ENCODE measurements at regions not wholly inside any gene's neighbourhood (a gene's known extent, or its start where the extent isn't known, plus 50 kb on each side); places are given as distances from the start of the nearest gene placed in this dataset.

DNA sequence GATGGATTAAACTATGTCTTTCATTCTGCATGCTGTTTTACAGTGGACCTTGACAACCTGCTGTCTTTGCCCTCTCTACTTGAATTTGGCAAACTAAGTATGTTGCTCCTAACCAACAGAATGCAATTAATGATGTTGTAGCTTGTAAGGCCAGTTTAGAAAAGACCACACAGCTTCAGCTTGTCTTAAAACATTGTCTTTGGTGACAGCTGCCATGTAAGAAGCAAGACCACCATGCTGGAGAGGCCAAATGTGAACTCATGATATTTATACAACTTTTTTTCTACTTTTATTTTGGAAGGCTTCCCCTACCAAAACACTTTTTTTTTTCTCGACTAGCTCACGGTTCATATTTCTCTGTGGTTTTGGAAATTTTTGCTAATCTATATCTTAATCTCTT lies 278.0 kb upstream of the GNPDA2 start:
- intact Hi-C loops (cut with DNase I): no loop called here
- DNase-seq: no peak
- Histone ChIP-seq H3K4me3 (no peak overlapping the region), H3K4me1 (ENCODE audit: insufficient read depth) (no peaks in the 10 kb centered on the region), H3K27ac (no peak overlapping the region), H3K9me3 (no peaks in the 10 kb centered on the region), H3K36me3 (no peaks in the 10 kb centered on the region), H3K27me3 (no peaks in the 10 kb centered on the region)
- WGBS, 3 donors: 61 to 70% (median 63%) methylated on average over 2 of the region's 2 CpGs
- TF ChIP-seq POLR2A (IDR thresholded peaks at IDR 0.05) (no peak), EP300 (IDR thresholded peaks at IDR 0.05) (no peak)
- TF ChIP-seq, protein P1, sequence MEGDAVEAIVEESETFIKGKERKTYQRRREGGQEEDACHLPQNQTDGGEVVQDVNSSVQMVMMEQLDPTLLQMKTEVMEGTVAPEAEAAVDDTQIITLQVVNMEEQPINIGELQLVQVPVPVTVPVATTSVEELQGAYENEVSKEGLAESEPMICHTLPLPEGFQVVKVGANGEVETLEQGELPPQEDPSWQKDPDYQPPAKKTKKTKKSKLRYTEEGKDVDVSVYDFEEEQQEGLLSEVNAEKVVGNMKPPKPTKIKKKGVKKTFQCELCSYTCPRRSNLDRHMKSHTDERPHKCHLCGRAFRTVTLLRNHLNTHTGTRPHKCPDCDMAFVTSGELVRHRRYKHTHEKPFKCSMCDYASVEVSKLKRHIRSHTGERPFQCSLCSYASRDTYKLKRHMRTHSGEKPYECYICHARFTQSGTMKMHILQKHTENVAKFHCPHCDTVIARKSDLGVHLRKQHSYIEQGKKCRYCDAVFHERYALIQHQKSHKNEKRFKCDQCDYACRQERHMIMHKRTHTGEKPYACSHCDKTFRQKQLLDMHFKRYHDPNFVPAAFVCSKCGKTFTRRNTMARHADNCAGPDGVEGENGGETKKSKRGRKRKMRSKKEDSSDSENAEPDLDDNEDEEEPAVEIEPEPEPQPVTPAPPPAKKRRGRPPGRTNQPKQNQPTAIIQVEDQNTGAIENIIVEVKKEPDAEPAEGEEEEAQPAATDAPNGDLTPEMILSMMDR (IDR thresholded peaks at IDR 0.05): no peak

DNA sequence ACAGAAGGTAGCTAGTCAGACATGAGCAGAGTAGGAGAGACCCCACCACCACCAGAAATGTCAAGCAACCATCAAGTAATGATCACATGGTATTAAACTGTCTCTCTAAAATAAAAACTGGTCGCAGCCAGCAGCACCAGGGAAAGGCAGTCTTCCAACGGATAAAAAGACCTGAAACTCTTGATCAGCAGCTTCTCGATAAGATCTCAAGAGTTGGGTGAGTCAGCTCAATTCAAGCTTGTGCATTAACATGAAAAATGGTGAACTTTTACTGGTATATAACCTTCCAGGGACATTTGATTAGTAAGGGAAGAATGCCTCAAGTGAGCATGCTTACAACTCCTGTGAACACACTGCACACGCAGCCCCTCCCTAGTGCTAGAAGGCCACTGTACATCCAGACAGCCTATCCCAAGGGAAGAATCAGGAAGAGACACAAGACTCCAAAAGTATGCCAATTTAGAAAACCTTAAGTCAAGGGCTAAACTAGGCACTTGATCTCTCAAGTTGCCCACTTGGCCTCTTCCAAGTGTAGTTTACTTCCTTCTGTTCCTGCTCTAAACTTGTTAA lies 270.0 kb upstream of the GNPDA2 start:
- no peaks in the 10 kb centered on the region for H3K27me3 ChIP-seq
- H3K4me3 ChIP-seq: no peak overlapping the region
- DNase-seq: no peak
- no peak for TF ChIP-seq POLR2A (IDR thresholded peaks at IDR 0.05)
- TF ChIP-seq, protein P1 (IDR thresholded peaks at IDR 0.05): no peak
- TF ChIP-seq EP300 (IDR thresholded peaks at IDR 0.05): no peak
- H3K4me1 ChIP-seq (ENCODE audit: insufficient read depth): no peaks in the 10 kb centered on the region
- intact Hi-C loops (cut with DNase I): no loop called here
- no peaks in the 10 kb centered on the region for H3K36me3 ChIP-seq
- 83 to 87% (median 85%) methylated on average over 4 of the region's 4 CpGs for WGBS, 3 donors
- H3K9me3 ChIP-seq: no peaks in the 10 kb centered on the region
- H3K27ac ChIP-seq: no peak overlapping the region

DNA sequence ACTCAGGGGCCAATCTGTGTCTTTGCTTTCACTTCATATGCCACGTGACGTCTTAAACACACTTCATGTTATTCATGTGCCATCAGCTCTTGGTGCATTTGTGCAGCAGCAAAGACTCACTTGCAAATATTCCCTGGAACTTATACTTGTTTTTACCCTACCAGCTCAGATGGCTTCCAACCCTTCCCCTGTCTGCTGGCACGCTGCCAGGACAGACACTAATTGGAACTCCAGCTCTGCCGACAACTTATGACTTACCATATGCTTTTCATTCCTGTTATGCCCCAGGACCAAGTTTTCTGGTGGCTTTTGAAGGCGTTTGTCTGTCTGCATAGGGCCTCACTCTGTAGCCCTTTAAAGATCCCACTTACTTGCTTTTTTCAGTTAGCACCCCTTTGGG lies 261.7 kb upstream of the GNPDA2 start:
- Histone ChIP-seq H3K4me3 (no peak overlapping the region), H3K4me1 (ENCODE audit: insufficient read depth) (no peaks in the 10 kb centered on the region), H3K36me3 (no peaks in the 10 kb centered on the region), H3K27ac (no peak overlapping the region), H3K9me3 (no peaks in the 10 kb centered on the region), H3K27me3 (no peaks in the 10 kb centered on the region)
- intact Hi-C loops (cut with DNase I): loop anchor here in 1 of 4 donors (10.0 kb wide), 1 partner anchor 877 kb away; no protein-coding TSS in a partner anchor
- WGBS, 3 donors: 56 to 68% (median 57%) methylated on average over 5 of the region's 5 CpGs
- no peak for DNase-seq
- TF ChIP-seq, protein P1 (IDR thresholded peaks at IDR 0.05): no peak
- TF ChIP-seq POLR2A (IDR thresholded peaks at IDR 0.05) (no peak), EP300 (IDR thresholded peaks at IDR 0.05) (no peak)

DNA sequence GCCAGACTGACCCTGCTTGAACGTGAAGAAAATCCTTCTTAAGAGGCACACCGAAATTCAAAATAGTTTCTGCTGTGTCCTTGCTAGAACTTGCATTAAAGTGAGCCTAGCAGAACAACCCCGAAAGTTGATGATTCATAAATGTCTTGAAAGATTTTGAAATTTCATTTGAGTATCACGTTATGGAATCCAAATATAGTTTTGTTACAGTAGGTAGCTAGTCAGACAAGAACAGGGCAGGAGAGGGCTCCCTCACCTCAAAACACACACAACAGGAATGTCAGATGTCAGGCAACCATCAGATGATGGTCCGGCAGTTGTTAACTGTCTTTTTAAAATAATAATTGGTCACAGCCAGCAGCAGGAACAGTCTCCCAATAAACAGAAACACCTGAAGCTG lies 259.6 kb upstream of the GNPDA2 start:
- Histone ChIP-seq H3K4me1 (ENCODE audit: insufficient read depth) (no peaks in the 10 kb centered on the region), H3K27ac (no peak overlapping the region), H3K36me3 (no peaks in the 10 kb centered on the region), H3K9me3 (no peaks in the 10 kb centered on the region), H3K4me3 (no peak overlapping the region), H3K27me3 (no peaks in the 10 kb centered on the region)
- no peak for TF ChIP-seq POLR2A (IDR thresholded peaks at IDR 0.05)
- TF ChIP-seq EP300 (IDR thresholded peaks at IDR 0.05): no peak
- TF ChIP-seq, protein P1 (IDR thresholded peaks at IDR 0.05): no peak
- 70 to 78% (median 74%) methylated on average over 5 of the region's 5 CpGs for WGBS, 3 donors
- intact Hi-C loops (cut with DNase I): loop anchor here in 2 of 4 donors (2.0 to 10.0 kb wide), 2 partner anchors 49 to 879 kb away; no protein-coding TSS in a partner anchor
- DNase-seq: no peak
